Kidney glomerular epithelial cell (primary cell): ENCODE measurements at regions not wholly inside any gene's neighbourhood (a gene's known extent, or its start where the extent isn't known, plus 50 kb on each side); places are given as distances from the start of the nearest gene placed in this dataset.

Experiments
- DNase-seq: peaks from one replicate; lab custom pipeline; 2025; lab: John Stamatoyannopoulos, UW

DNA sequence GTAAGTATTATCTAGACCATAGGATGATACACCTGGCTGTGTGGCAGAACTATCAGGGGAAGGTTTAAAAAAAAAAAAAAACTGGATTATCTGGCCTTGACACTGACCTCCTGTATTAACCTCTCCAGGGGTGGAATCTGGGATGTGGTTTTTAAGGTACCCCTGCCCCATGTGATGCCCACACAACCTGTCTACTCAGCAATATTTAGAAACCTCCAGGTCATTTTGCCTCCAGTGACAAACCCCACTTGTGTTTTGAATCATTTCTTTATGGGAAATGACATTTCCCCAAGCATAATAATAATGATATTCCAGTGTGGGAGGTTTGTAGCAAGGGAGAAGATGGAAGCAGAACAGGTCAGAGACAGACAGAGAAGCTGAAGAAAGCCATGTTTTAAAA, 179.1 kb downstream of the RSL24D1 start:
- DNase-seq: no peak

- DNase-seq: no peak
These were observed 180.5 kb downstream of the RSL24D1 start for GRCh38 chr15:55016225-55016624.

DNA sequence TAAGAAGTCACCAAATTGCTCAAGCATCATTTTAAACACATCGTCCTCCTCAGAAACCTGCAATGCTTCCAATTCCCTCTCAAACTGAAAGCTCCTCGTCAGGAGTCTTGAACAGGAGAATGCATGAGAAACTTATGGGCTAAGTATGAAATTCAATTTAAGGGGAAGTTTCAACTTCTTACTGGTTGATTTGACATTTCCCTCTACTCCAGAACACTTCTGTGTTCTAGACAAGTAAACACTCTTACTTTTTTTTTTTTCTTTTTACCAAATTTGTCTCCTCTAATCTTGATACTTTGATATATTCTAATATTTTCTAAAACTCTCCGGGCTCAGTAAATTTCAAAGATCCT, 181.7 kb downstream of the RSL24D1 start:
- no peak for DNase-seq

DNA sequence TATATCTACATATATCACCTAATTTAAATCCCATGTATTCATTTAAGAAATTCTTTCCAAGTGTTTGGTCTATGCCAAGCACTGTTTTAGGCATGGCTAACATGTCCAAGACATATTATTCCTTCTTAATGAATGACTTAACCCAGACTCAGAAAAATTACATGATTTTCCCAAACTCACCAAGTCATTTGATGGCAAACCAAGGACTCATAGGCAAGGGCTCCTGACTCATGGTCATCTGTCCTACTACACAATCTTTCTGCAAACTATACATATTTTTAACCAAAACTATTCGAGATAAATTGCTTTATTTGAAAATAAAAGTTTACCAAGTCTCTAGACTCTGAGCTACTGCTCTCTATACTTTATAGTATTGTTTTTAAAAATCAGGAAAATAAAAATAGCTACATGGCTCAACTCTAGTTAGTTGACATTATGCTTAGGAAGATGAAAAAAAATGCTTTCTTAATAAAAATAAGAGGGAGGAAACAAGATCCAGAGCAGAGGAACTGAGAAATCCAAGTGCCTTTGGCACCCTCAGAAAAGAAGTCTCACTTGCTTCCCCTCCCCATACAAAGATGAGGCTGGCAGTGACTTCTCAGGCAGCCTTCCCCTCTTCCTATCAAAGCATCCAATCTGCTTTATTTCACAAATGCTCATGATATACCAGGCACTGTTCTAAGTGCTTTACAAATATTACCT, 182.2 kb downstream of the RSL24D1 start:
- no peak for DNase-seq

DNA sequence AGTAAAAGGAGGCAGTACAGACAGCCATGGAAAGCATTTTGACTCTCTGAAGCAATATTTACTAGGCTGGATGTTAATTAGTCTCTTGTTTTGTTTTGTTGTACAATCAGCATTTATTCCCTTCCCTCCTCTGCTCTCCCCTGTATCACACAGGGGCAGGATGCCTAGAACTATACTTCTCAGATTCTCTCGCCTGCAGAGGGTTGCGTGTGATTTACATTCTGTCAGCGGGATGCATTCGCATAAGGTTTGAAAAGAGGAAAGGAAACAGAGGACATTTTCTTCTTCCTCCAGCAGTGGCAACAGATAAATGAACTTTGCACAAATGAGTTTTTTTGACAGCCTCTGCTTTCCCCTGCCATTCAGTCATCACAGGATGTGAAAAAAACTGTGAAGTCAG, 188.3 kb downstream of the RSL24D1 start:
- no peak for DNase-seq

DNA sequence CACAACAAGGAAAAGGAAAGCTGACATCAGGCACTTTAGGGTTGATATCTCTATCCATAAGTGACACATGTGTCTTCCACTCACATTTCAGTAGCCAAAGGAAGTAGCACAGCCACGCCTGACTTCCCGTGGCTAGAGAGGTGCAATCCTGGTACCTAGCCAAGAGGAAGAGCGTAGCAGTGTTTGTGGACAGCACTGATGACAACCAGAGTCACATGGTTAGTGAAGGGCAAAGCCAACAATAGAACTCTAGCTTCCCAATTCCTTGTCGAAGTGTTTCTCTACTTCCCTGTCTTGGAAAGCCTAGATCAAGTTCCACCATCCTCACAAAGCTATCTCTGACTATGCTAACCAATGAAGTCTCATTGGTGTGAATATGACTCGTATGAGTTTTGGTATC, 189.2 kb downstream of the RSL24D1 start:
- DNase-seq: no peak

GRCh38 chr15:55005679-55006078, 191.1 kb downstream of the RSL24D1 start:
- DNase-seq: no peak

GRCh38 chr15:55003965-55004873, 192.5 kb downstream of the RSL24D1 start:
- no peak for DNase-seq

DNA sequence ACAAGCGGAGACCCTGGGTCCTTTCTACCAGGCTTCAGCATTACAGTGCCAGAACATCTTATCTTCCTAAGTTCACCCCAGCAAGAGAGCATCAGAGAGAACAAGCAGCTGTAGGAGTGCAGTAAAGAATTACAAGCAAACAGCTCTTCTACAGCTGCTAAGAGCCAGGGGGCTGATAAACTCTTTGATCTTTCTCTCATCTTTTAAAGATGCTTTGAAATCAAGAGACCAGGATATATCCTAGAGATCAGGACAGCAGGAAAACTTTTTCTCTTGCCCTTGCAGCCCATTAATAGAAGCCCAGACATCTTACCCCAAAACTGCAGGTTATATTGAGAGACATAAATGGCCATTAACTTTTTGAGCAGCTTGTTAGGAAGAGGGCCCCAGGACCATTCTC, 198.1 kb downstream of the RSL24D1 start:
- no peak for DNase-seq

DNA sequence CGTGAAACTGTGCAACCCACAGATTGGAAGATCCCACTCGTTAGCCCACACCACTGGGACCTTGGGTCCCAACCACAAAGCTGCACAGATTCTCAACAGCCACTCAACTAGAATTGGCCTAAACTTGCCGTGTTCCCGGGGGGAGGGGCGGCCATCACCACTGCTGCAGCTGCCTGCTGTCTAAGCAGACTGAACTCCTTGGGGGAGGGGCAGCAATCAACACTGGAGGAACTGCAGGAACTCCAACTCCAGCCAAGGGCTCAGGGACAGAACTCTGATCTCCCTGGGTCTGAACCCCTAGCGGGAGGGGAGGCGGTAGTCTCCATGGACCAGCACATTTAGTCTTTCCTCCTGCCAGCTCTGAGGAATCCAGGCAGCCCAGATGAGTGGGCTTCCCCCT, 205.9 kb downstream of the RSL24D1 start:
- DNase-seq: no peak

- DNase-seq: no peak
These were observed 208.9 kb downstream of the RSL24D1 start for GRCh38 chr15:54987881-54988280.

DNA sequence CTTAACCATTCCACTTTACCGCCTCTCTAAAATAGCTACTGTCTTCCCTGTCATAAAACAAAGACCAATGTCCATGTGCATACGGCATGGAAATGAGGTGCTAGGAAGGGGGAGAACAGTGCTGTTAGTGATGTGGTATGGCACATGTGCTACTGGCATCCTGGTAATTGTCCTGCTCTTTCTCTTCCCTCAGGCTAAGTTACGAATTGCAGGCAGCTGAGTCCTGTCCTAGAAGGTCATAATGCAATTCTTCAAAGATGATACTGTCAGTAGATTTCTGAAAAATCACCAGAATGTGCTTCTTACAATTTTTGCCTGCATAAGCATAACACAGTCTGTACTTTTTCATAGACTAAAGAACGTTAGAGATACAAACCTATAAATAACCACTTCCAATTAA, 216.8 kb downstream of the RSL24D1 start:
- DNase-seq: no peak

DNA sequence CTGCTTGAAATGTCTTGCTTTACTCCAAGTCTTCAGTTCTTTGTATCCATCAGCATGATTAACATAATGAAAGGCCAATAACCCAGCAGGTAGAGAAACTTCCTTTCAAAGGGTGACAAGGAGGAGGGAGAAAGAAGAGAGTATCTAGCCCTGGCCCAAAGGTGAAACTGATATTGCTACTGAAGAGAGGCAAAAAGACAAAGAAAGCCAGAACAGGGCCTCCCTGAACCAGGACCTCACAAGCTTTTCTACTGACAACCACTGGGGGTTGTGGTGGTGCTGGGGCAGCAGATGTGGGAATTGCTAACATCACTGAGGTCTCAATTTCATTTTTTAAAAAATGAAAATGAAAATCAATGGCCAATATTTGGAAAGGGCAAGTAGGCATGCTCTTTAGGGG, 234.1 kb downstream of the RSL24D1 start:
- no peak for DNase-seq

- DNase-seq: no peak
These were observed 236.5 kb downstream of the RSL24D1 start for GRCh38 chr15:54960266-54960665.

- no peak for DNase-seq
These were observed 255.3 kb downstream of the RSL24D1 start for GRCh38 chr15:54941417-54941816.

DNA sequence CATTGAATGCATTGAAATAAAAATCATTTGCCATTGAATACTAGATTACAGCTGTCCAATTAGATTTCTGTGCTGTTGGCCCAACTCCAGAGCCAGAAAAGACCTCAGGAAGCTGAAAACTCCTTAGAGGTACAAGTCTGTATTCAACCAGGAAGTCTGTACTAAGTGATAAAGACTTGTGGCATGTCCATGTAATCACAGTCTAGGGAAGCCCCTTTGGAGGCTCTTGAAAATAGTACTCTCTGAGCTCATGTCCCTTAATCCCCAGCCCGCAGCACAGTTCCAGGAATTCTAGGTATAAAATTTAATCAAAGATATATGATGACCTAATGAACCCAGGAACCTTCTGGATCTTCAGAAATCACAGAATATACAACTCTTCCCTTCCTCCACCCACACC, 279.4 kb downstream of the RSL24D1 start:
- DNase-seq: no peak

DNA sequence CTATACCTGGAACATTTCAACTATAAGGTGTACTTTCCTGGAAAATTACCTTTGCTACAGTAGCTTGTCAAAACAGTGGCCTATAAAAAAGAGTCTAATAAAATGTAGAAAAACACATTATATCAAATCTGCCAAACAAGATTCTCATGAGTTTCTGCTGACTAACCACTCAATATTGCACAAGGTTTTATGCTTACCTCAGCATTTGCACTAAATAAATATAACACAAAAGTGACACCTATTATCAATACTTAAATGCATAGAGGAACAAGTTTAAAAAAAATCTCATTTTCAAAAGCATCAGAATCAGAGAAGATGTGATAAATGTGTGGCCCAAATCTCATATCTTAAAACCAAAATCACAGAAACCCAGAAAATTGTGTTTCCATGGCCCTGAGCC, 281.4 kb downstream of the RSL24D1 start:
- DNase-seq: no peak

- DNase-seq: no peak
These were observed 312.4 kb downstream of the RSL24D1 start for GRCh38 chr15:54884312-54884711.

- DNase-seq: no peak
These were observed 336.8 kb downstream of the RSL24D1 start for GRCh38 chr15:54859982-54860381.

DNA sequence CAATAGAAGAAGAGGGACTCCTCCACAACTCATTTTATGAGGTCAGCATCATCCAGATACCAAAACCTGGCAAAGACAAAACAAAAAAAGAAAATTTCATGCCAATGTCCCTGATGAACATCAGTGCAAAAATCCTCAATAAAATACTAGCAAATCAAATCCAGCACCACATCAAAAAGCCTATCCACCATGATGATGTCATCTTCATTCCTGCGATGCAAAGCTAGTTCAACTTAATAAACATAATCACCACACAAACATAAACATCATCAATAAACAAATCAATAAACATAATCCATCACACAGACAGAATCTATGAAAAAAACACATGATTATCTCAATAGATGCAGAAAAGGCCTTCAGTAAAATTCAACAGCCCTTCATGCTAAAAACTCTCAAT, 342.1 kb downstream of the RSL24D1 start:
- DNase-seq: no peak

DNA sequence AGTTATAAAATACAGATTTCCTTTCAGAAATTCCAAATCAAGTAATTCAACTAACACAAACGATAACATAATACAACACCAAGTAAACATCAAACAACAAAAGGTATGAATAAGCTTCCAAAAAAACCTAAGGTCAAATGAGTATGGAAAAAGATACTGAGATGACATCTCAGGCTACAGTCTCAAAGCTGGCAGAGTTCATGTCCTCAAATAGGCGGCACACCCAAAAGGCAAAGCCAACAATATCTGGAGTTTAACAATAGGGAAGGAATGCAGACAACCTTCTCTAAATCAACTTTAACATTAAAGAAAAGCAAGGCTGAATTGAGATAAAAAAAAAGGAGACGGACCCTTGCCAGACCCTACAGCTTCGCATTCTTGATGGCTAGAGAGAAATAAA, 346.6 kb downstream of the RSL24D1 start:
- no peak for DNase-seq

DNA sequence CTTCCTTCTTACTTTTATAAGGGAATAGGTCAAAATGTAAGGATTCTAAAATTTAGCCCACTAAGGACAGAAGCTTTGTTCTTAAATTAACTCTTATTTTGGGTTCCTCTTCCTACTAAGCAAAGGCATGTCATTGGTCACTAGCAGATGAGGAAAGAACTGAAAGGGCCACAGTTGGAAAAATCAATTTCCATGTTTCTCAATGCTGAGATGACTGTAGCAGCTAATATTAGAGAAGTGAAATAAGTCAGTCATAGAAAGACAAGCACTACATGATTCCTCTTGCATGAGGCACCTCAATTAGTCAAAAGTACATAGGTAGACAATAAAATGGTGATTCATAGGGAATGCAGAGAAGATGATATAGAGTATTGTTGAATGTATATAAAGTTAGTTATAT, 353.7 kb downstream of the RSL24D1 start:
- no peak for DNase-seq

DNA sequence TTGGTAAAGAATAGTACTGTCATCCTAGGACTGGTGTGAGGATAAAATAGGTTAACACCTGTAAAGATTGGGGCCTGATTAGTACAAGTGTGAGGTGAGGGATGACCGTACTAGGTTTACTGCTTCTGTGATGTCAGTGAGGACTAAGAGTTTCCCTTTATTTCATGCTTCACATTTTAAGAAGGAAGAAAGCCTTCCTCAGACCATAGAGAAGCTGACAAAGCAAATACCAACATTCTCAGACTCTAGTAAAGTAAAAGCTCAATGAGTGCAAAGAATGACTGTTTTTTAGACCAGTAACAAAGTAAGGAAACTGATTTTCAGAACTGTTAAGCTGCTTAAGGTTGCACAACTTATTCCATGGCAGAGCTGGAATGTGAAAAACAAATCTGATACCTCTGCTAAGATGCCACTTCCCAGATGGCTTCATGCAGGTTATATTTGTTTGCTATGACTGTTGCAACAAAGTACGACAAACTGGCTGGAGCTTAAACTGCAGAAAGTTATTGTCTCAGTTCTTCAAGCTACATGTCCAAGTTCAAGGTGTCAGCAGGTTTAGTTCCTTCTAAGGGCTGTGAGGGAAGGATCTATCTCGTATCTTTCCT, 354.9 kb downstream of the RSL24D1 start:
- no peak for DNase-seq
